Neural progenitor cell (in vitro differentiated cells): ENCODE measurements at regions not wholly inside any gene's neighbourhood (a gene's known extent, or its start where the extent isn't known, plus 50 kb on each side); places are given as distances from the start of the nearest gene placed in this dataset.

ENCODE experiments used
- EZH2 ChIP-seq: fragments of 200-600 bp; sonication (generic); IDR thresholded peaks from 2 replicates; pipeline ENCODE4 v1.6.1; 2017; ENCODE audit warnings: antibody characterized with exemption, mild to moderate bottlenecking, moderate library complexity
- EZH2phosphoT487 ChIP-seq: fragments of 200-600 bp; sonication (generic); IDR thresholded peaks from 2 replicates; pipeline ENCODE4 v1.6.1; 2017; ENCODE audit warnings: antibody characterized with exemption
- TF ChIP-seq, protein P1 (sequence below): fragments of 200-600 bp; sonication (generic); IDR thresholded peaks from 2 replicates; pipeline ENCODE4 v1.5.1; 2017; ENCODE audit warnings: antibody characterized with exemption, mild to moderate bottlenecking

DNA sequence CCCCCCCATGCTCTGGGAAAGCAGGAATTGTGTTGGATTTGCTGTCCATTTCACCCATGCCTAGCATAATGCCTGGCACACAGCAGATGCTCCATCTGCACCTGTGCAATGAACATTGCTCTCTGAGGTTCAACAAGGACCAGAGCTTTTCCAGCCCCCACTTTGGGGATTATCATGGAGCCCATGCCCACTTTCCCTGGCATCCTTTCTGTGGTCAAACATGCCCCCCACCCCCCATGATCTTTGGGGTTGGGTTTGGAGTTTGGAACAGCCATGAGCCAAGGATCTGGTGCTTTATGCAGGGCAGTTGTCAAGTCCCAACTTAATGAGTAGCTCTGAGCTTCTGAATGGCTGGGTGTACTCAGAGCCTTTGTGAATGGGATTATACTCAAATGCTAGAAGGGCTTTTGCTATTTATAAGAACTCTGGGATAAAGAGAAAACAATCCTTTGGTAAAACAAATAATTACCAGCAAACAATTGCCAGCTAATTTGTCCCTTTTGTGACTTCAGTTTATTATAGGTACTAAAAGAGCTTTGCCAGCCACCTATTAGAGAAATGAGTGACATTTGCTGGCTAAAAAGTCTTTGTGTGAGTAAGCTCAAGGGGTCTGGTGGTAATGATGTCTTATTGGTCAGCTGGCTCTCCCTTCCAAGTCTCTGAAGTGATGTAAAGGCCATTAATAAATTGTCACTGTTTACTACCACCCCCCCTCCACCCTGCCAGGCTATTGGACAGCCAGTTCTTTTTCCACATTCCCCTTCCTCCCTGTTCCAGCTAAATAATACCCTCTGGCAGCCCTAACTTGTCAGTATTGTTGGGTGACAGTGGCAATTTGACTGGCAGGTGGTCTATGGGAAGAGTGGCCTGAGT is 182.3 kb downstream of the MACROH2A1 start:
- TF ChIP-seq, protein P1, sequence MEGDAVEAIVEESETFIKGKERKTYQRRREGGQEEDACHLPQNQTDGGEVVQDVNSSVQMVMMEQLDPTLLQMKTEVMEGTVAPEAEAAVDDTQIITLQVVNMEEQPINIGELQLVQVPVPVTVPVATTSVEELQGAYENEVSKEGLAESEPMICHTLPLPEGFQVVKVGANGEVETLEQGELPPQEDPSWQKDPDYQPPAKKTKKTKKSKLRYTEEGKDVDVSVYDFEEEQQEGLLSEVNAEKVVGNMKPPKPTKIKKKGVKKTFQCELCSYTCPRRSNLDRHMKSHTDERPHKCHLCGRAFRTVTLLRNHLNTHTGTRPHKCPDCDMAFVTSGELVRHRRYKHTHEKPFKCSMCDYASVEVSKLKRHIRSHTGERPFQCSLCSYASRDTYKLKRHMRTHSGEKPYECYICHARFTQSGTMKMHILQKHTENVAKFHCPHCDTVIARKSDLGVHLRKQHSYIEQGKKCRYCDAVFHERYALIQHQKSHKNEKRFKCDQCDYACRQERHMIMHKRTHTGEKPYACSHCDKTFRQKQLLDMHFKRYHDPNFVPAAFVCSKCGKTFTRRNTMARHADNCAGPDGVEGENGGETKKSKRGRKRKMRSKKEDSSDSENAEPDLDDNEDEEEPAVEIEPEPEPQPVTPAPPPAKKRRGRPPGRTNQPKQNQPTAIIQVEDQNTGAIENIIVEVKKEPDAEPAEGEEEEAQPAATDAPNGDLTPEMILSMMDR: no peak
- TF ChIP-seq EZH2phosphoT487 (no peak), EZH2 (no peak)
